Mucosa of descending colon (tissue), 3 donors: ENCODE measurements at regions not wholly inside any gene's neighbourhood (a gene's known extent, or its start where the extent isn't known, plus 50 kb on each side); places are given as distances from the start of the nearest gene placed in this dataset.
A peak's percentile ranks its signal among the peaks of the same experiment; 100 is the strongest.

Source experiments
- ATAC-seq: fragments of 200-7000 bp; cut with Tn5 transposase; one replicate; pipeline ENCODE4 v1.9.1; 2020; ENCODE audit warnings: mild to moderate bottlenecking, moderate library complexity
- DNase-seq, 3 donors: peaks; one replicate each; pipeline ENCODE4 v3.0.0-alpha.2; 2020
- H3K36me3 ChIP-seq: fragments of 200-600 bp; one replicate; pipeline ENCODE4 v1.8.0; 2021; ENCODE audit warnings: low read depth, mild to moderate bottlenecking
- H3K4me1 ChIP-seq: fragments of 200-600 bp; one replicate; pipeline ENCODE4 v1.8.0; 2021; ENCODE audit warnings: low read depth, mild to moderate bottlenecking
- H3K4me3 ChIP-seq: fragments of 200-600 bp; one replicate; pipeline ENCODE4 v1.8.0; 2021; ENCODE audit warnings: mild to moderate bottlenecking
- H3K9me3 ChIP-seq: fragments of 200-600 bp; one replicate; pipeline ENCODE4 v1.8.0; 2021; ENCODE audit warnings: mild to moderate bottlenecking
- intact Hi-C, 2 donors: fragments of 100-400 bp; cut with DNase I in 1 of 2; cut with micrococcal nuclease in 1 of 2; formaldehyde crosslinking; loops; one replicate each; pipeline versions ENCODE4 v1.11.0 to v1.11.1; 2022; cut with DNase I, micrococcal nuclease
- TF ChIP-seq, protein P1 (sequence below): fragments of 200-600 bp; IDR thresholded peaks from one replicate; pipeline ENCODE4 v1.8.0; 2022; ENCODE audit warnings: antibody characterized with exemption, mild to moderate bottlenecking
- donor health status: DM: no; HTN: no; CAD: no; lungs with moderate emphysema.
- donor health status: DM: no; HTN: no; CAD: no.
- donor health status: DM: no; HTN: yes; CAD: no.

DNA sequence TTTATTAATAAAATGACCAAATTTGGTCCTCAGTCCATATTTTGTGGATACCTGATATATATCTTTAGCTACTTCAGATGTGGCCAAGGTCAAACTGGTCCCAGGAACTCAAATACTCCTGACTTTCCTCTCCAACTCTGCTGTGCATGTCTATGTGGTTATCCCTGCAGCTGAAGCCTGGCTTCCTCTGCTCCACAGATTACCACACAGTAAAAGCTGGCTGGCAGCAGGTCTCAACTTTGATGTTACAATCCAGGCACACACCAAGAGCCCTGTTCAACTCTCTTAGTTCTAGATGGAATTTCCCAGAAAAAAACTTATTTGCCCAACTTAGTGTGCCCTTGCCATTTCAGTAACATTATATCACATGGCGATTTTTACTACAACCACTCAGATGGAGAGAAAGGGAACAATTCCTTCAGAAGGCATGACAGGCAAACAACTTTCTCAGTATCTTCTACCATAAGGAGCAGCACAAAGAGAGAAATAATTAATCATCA is 479.5 kb downstream of the PLPP3 start:
- H3K36me3 ChIP-seq = no peaks in the 10 kb centered on the region
- TF ChIP-seq, protein P1, sequence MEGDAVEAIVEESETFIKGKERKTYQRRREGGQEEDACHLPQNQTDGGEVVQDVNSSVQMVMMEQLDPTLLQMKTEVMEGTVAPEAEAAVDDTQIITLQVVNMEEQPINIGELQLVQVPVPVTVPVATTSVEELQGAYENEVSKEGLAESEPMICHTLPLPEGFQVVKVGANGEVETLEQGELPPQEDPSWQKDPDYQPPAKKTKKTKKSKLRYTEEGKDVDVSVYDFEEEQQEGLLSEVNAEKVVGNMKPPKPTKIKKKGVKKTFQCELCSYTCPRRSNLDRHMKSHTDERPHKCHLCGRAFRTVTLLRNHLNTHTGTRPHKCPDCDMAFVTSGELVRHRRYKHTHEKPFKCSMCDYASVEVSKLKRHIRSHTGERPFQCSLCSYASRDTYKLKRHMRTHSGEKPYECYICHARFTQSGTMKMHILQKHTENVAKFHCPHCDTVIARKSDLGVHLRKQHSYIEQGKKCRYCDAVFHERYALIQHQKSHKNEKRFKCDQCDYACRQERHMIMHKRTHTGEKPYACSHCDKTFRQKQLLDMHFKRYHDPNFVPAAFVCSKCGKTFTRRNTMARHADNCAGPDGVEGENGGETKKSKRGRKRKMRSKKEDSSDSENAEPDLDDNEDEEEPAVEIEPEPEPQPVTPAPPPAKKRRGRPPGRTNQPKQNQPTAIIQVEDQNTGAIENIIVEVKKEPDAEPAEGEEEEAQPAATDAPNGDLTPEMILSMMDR = no peak
- no peaks in the 10 kb centered on the region for H3K9me3 ChIP-seq
- no peaks in the 10 kb centered on the region for H3K4me1 ChIP-seq
- DNase-seq (no peak), ATAC-seq (no peak)
- H3K4me3 ChIP-seq = no peak overlapping the region
- intact Hi-C loops = no loop called here

DNA sequence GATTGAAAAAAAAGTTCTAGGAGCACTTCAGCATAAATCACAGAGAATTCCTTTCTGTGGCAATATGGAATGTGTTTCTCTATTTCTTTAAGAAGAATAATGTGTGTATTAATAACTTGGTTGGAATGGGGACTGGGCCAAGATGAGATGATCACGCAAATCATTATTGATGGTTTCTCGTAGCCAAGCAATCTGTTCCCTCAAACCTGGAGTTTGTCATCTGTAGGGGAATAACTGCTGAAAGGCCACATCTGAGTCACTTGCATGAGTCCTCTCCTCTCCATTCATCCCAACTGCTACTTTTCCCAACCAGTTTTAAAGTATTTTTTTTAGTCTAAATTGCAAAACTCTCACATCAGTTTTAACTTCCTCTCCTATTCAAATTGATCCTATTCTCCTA is 480.4 kb downstream of the PLPP3 start:
- H3K36me3 ChIP-seq = no peaks in the 10 kb centered on the region
- no peaks in the 10 kb centered on the region for H3K4me1 ChIP-seq
- H3K9me3 ChIP-seq = no peaks in the 10 kb centered on the region
- intact Hi-C loops = no loop called here
- no peak for ATAC-seq
- H3K4me3 ChIP-seq = no peak overlapping the region
- TF ChIP-seq, protein P1 = no peak
- DNase-seq = no peak

DNA sequence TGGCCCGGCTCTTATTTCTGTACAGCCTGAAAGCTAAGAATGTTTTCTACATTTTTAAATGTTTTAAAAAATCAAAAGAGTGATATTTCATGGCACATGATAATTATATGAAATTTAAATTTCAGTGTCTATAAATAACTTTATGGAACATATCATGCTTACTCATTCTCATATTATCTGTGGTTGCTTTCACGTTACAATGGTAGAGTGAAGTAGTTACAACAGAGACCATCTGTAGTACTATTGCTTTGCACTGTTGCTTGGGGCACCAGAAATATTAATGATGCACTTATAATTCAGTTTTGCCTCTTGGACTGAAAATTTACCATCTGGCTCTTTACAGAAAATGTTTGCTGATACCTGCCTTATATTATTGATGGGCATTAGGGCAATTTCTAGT is 481.6 kb downstream of the PLPP3 start:
- DNase-seq = no peak
- intact Hi-C loops = no loop called here
- ATAC-seq = no peak
- no peaks in the 10 kb centered on the region for H3K36me3 ChIP-seq
- H3K4me3 ChIP-seq = no peak overlapping the region
- TF ChIP-seq, protein P1 = no peak
- H3K4me1 ChIP-seq = no peaks in the 10 kb centered on the region
- no peaks in the 10 kb centered on the region for H3K9me3 ChIP-seq

DNA sequence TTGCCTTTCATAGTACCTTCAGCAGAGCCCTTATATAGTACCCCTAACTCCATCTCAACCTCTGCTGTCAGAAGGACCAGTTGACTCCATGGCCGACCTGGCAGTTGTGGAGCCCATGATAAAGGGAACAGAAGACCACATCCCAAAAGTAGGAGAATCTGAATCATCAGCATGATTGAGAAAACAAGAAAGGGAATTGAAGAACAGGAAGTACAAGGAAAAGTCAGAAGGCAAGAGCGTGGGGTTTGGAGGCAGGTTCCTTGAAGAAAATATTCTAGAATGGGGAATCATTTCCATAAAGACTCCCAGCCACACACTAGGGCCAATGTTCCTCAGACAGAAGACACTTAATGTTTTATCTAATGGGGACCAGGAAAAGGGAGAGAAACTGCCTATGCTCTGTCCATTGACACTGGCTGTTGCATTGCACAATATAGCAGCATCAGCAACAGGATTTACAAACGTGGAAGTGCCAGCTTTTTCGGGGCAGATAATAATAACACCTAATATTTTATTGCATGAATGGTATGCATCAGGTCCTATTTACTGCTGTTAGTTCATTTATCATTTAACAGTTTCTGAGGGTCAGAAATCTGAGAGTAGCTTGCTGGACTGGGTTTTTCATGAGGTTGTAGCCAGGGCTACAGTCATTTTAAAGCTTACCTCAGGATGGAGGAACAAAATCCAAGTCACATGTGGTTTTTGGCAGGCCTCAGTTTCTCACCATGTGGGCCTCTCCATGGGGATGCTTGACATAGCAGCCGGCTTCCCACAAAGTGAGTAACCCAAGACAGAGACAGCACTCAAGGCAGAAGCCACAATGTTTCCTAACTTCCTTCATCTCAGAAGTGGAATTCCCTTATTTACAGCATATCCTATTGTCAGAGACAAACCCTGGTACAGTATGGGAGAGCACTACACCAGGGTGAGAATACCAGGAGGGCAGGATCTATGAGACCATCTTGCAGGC is 483.4 kb downstream of the PLPP3 start:
- Histone ChIP-seq H3K9me3 (no peaks in the 10 kb centered on the region), H3K4me1 (no peaks in the 10 kb centered on the region), H3K4me3 (no peak overlapping the region), H3K36me3 (no peaks in the 10 kb centered on the region)
- intact Hi-C loops = no loop called here
- peak; percentile 15 for ATAC-seq
- TF ChIP-seq, protein P1 = no peak
- no peak for DNase-seq

DNA sequence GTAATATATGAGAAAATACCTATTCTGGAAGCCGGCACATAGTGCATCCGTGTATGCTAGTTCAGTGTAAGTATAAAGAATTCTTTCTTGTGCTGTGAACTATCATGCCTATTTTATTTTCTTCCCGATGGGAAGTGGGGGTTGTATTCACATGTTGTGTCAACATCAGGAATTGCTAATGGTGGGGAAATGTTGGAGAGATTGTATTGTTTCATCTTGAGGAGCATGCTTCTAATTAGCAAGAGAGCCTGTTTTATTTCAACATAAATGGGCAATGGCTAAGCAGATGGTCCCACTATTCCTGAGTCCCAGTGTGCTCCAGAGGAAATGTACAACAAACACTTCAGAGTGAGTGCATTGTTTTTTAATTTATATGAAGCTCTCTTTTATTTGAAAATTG is 485.2 kb downstream of the PLPP3 start:
- no peak for ATAC-seq
- no peaks in the 10 kb centered on the region for H3K9me3 ChIP-seq
- no peak overlapping the region for H3K4me3 ChIP-seq
- TF ChIP-seq, protein P1 = no peak
- DNase-seq = no peak
- no peaks in the 10 kb centered on the region for H3K4me1 ChIP-seq
- no peaks in the 10 kb centered on the region for H3K36me3 ChIP-seq
- intact Hi-C loops = no loop called here
